Mesodermal cell (in vitro differentiated cells): ENCODE measurements at regions not wholly inside any gene's neighbourhood (a gene's known extent, or its start where the extent isn't known, plus 50 kb on each side); places are given as distances from the start of the nearest gene placed in this dataset.

Experiments
- H3K27ac ChIP-seq: 2 replicates; pipeline ENCODE4 v1.7.0; 2013; ENCODE audit warnings: mild to moderate bottlenecking, low read depth, low read length, moderate library complexity; ENCODE audit not compliant: severe bottlenecking
- H3K36me3 ChIP-seq: 2 replicates; pipeline ENCODE4 v1.7.1; 2013; ENCODE audit warnings: mild to moderate bottlenecking, low read length, moderate library complexity; ENCODE audit not compliant: control insufficient read depth, insufficient read depth
- H3K4me1 ChIP-seq: one replicate; pipeline ENCODE4 v1.7.1; 2013; ENCODE audit warnings: mild to moderate bottlenecking, low read length; ENCODE audit not compliant: insufficient read depth, control insufficient read depth, poor library complexity, severe bottlenecking
- H3K4me3 ChIP-seq: 2 replicates; pipeline ENCODE4 v1.7.0; 2013; ENCODE audit warnings: low read length, control low read depth, mild to moderate bottlenecking; ENCODE audit not compliant: insufficient read depth, poor library complexity, severe bottlenecking; ENCODE audit errors: extremely low read depth
- H3K9me3 ChIP-seq: 2 replicates; pipeline ENCODE4 v1.7.1; 2013; ENCODE audit warnings: mild to moderate bottlenecking, low read length, moderate library complexity; ENCODE audit not compliant: control insufficient read depth
- WGBS, 2 experiments: methylation state at CpG; one replicate each; pipeline ENCODE4 v1.1.5; 2013; ENCODE audit warnings: missing lambda C conversion rate in 2 of 2; ENCODE audit not compliant: insufficient coverage in 2 of 2; 5-methylcytosine and 5-hydroxymethylcytosine counted together

DNA sequence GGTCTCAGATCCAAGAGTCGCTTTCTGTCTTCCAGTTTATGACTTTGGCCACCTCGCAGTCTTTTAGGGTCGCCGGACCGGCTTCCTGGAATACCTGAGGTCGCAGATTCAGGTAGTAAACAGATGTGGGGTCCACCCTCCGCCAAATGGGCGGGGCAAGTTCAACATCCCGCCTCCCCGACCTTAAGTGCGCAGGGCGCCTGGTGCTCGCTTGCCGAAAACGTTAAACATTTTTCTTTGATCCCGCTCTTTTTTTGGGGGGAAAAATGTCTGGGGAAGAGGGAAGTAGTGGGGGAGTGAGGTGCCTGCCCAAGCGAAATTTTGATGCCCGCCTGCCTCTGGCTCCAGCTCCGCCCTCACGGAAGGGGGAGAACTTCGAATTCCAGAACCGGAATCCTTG is 73.9 kb upstream of the TBX5 start:
- no peaks in the 10 kb centered on the region for H3K9me3 ChIP-seq
- H3K4me1 ChIP-seq: peaks cover 9% of the 10 kb centered on the region
- 2 to 4% methylated on average over 12 of the region's 22 CpGs for WGBS, 2 experiments
- H3K4me3 ChIP-seq: peak overlapping the region; percentile 8
- no peaks in the 10 kb centered on the region for H3K36me3 ChIP-seq
- H3K27ac ChIP-seq: no peak overlapping the region

DNA sequence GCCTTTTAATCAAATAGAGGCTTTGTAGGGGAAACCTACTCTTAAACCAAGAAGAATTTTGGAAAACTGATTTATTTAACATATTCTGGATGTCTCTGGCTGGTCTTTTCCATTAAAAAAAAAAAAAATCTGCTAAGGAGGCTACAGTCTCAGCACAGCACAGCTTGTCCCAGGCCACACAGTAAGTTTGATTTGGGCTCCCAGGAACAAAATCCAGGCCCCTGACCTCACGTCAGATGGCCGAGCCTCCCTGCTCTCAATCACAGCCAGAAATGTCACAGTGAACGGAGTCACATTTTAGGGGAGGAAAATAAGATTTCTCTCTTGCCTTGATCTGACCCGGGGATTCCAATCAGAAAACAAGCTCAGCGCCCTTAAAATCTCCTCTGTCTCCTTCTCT is 72.9 kb upstream of the TBX5 start:
- Histone ChIP-seq H3K9me3 (no peaks in the 10 kb centered on the region), H3K4me3 (no peak overlapping the region), H3K27ac (no peak overlapping the region), H3K4me1 (peaks cover 9% of the 10 kb centered on the region), H3K36me3 (no peaks in the 10 kb centered on the region)
- WGBS, 2 experiments: 47 to 51% methylated on average over 2 to 5 of the region's 5 CpGs

DNA sequence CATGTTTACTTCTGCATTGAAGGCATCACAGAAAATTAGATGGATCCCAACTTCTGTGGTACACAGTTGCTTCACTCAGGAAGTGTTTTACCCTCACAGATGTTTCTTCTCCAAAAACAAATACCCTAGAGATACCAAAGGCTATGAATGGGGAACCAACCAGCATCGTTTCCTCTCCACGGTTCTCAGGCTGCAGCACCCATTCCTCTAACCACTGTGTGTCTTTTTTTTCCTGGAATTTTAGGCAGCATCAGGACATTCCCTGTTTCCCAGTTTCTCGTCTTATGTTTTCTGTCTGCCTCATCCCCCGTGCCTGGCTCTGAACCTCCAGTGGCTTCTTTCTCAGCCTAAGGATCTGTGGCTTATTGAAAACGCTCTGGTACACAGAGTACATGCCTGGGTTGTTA is 72.0 kb upstream of the TBX5 start:
- no peak overlapping the region for H3K27ac ChIP-seq
- no peaks in the 10 kb centered on the region for H3K36me3 ChIP-seq
- 26 to 29% methylated on average over 5 of the region's 5 CpGs for WGBS, 2 experiments
- no peak overlapping the region for H3K4me3 ChIP-seq
- peaks cover 9% of the 10 kb centered on the region for H3K4me1 ChIP-seq
- no peaks in the 10 kb centered on the region for H3K9me3 ChIP-seq

DNA sequence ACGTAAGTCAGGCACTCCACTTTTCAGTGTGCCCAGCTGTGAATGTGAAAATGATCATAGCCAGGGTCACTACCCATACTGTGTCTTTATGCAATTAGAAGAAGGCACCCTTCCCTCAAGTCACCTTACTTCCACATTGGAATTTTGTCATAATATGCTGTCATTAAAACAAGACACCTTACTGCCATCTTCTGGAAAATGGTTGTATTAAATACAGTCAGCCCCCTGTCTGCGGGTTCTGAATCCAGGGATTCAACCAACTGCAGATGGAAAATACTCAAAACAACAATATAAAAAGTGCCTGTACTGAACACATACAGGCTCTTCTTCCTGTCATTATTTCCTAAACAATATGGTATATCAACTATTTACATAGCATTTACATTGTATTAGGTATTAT is 70.2 kb upstream of the TBX5 start:
- no peaks in the 10 kb centered on the region for H3K36me3 ChIP-seq
- H3K4me3 ChIP-seq: no peak overlapping the region
- no peaks in the 10 kb centered on the region for H3K9me3 ChIP-seq
- peaks cover 9% of the 10 kb centered on the region for H3K4me1 ChIP-seq
- H3K27ac ChIP-seq: no peak overlapping the region
- 40 to 80% methylated on average over 1 to 2 of the region's 2 CpGs for WGBS, 2 experiments

DNA sequence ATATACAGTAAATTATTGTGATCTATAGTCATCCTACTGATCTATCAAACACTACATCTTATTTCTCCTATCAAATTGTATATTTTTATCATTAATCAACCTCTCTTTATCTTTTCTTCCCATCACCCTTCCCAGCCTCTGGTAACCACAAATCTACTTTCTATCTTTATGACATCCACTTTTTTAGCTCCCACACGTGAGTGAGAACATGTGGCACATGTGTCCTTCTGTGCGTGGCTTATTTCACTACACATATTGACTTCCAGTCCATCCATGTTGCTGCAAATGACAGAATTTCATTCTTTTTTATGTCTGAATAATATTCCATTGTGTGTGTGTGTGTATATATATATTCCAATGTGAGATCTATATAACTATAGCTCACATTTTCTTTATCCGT is 67.8 kb upstream of the TBX5 start:
- 78 to 82% methylated on average over 1 to 2 of the region's 3 CpGs for WGBS, 2 experiments
- H3K4me1 ChIP-seq: no peaks in the 10 kb centered on the region
- H3K4me3 ChIP-seq: no peak overlapping the region
- H3K27ac ChIP-seq: no peak overlapping the region
- no peaks in the 10 kb centered on the region for H3K36me3 ChIP-seq
- H3K9me3 ChIP-seq: no peaks in the 10 kb centered on the region

DNA sequence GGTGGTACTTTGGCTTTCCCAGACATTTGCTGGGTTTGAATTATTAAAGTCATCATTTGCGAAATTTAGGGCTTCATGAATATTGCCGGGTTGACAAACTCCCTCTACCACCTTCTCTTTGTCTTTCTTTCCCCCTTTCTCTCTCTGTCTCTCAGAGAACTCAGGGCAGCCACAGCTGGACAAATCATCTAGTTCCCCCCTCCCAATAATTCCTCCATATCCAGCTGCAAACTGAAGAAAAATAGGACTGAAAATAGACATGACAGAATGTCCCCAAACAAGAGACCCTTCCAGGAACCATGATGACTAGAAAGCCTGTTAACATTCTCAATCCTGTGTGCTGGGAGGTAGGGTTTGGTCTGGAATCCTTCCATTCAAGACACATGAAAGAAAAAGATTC is 67.1 kb upstream of the TBX5 start:
- Histone ChIP-seq H3K4me1 (no peaks in the 10 kb centered on the region), H3K9me3 (no peaks in the 10 kb centered on the region), H3K36me3 (no peaks in the 10 kb centered on the region), H3K4me3 (no peak overlapping the region), H3K27ac (no peak overlapping the region)
- WGBS, 2 experiments: 70 to 90% methylated on average over 1 to 2 of the region's 2 CpGs

DNA sequence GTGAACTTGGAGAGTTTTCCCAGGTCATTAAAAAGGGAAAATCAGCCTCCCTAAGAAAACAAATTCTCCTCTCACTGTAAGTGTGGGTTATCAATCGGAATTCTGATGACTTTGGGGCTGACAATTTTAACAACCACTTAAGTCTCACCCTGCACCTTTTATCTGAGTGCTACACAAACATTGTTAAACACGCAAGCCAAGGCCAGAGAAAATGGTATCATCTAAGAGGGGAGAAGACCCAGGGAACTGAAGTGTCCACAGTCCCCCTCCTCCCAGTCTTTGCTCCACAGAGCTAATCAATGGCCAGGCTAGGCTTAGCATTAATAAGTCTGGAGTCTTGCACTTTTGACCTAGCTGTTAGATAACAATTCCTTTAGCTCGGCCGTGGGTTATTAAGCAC is 51.7 kb upstream of the TBX5 start:
- no peaks in the 10 kb centered on the region for H3K4me1 ChIP-seq
- WGBS, 2 experiments: 61 to 90% methylated on average over 2 to 3 of the region's 4 CpGs
- no peaks in the 10 kb centered on the region for H3K9me3 ChIP-seq
- H3K4me3 ChIP-seq: no peak overlapping the region
- no peaks in the 10 kb centered on the region for H3K36me3 ChIP-seq
- no peak overlapping the region for H3K27ac ChIP-seq
